Mucosa of rectum (tissue), 2 donors: ENCODE measurements at regions not wholly inside any gene's neighbourhood (a gene's known extent, or its start where the extent isn't known, plus 50 kb on each side); places are given as distances from the start of the nearest gene placed in this dataset.
"Not testable (repeated sequence)": the region's sequence is repeated elsewhere in the genome, so short reads cannot be mapped to it uniquely, and the experiment has no call there.

Experiments
- H3K27ac ChIP-seq, 2 donors: one replicate each; pipeline ENCODE4 v1.7.0; 2013; ENCODE audit warnings: inconsistent platforms in 2 of 2, low read depth in 2 of 2, low read length in 2 of 2
- H3K27me3 ChIP-seq, 2 donors: one replicate each; pipeline ENCODE4 v1.7.0; 2013; ENCODE audit warnings: low read length in 2 of 2; ENCODE audit not compliant: control insufficient read depth in 2 of 2, insufficient read depth in 2 of 2
- H3K36me3 ChIP-seq, 2 donors: one replicate each; pipeline ENCODE4 v1.7.0; 2013; ENCODE audit warnings: low read length in 2 of 2; ENCODE audit not compliant: control insufficient read depth in 2 of 2, insufficient read depth in 2 of 2
- H3K4me1 ChIP-seq, 2 donors: one replicate each; pipeline ENCODE4 v1.7.0; 2013; ENCODE audit warnings: low read length in 2 of 2, mild to moderate bottlenecking in 1 of 2; ENCODE audit not compliant: control insufficient read depth in 2 of 2, insufficient read depth in 2 of 2
- H3K4me3 ChIP-seq, 2 donors: one replicate each; pipeline ENCODE4 v1.7.0; 2013; ENCODE audit warnings: low read length in 2 of 2
- H3K9ac ChIP-seq, 2 donors: one replicate each; pipeline ENCODE4 v1.7.0; 2013; ENCODE audit warnings: low read length in 2 of 2, low read depth in 1 of 2, mild to moderate bottlenecking in 1 of 2
- H3K9me3 ChIP-seq, 2 donors: one replicate each; pipeline ENCODE4 v1.7.0; 2013; ENCODE audit warnings: low read length in 2 of 2; ENCODE audit not compliant: control insufficient read depth in 2 of 2
- donor health status: healthy.
- donor health status: Normal muscosa, but diverticular disease.

DNA sequence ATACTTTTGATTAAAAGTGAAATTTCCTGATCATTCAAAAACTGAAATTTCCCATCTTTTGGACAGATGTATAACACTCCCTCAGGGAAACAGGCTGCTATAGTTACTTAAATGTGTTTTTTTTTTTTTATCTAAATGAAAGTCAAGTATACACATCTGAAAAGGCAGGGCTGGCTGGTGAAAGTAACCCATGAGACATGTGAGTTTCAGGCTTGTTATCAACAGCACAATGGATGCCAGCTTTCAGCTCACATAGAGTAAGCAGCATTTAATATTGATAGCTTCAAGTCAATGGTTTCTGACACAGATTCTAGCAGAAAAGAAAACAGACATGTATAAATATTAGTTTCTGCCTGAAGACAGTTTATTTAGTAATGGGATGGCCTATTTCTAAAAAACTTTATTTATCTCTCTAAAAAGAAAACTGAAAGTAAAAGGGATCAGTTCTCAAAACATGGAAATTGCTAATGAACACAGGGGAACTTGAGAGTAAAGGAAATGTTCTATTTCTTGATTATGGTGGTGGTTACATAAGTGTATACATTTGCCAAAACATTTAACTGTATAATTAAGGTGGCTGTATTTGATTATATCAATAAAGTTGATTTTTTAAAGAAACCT lies 89.7 kb upstream of the CMC1 start:
- no peak overlapping the region for H3K9ac ChIP-seq

DNA sequence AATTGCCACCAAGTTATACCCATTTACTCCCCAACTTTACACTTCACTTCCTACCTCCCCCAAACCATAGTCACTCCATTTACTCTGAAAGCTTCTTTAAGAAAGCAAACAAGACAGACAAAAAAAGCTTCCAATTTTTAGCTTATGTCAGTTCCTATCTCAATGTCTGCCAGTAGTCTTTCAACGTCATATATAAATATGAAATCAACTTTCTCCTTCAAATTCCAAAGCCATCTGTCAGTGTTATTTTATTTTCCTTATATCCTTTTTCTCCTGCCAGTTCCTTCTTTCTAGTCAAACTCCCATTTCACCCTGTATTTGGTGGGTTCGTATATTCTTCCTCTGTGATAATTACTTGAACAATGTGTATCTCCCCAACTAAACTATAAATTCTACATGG lies 85.8 kb upstream of the CMC1 start:
- no peaks in the 10 kb centered on the region for H3K9me3 ChIP-seq
- no peak overlapping the region for H3K9ac ChIP-seq
- H3K36me3 ChIP-seq: no peaks in the 10 kb centered on the region
- H3K4me1 ChIP-seq: peaks cover 0 to 8% of the 10 kb centered on the region in 2 donors
- no peak overlapping the region for H3K4me3 ChIP-seq
- H3K27me3 ChIP-seq: no peaks in the 10 kb centered on the region
- no peak overlapping the region for H3K27ac ChIP-seq

More for the DNA sequence above, 89.7 kb upstream of the CMC1 start:
- Histone ChIP-seq H3K4me3 (no peak overlapping the region), H3K27me3 (no peaks in the 10 kb centered on the region), H3K27ac (no peak overlapping the region), H3K36me3 (no peaks in the 10 kb centered on the region), H3K4me1 (peaks cover 0 to 19% of the 10 kb centered on the region in 2 donors), H3K9me3 (no peaks in the 10 kb centered on the region)

DNA sequence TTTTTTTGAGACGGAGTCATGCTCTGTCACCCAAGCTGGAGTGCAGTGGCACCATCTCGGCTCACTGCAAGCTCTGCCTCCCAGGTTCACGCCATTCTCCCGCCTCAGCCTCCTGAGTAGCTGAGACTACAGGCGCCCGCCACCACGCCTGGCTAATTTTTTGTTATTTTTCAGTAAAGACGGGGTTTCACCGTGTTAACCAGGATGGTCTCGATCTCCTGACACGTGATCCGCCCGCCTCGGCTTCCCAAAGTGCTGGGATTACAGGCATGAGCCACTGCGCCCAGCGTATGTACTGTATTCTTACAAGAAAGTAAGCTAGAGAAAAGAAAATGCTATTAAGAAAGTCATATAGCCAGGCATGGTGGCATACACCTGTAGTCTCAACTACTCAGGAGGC lies 84.8 kb upstream of the CMC1 start:
- not testable (repeated sequence) for H3K9ac ChIP-seq, H3K9me3 ChIP-seq, H3K27me3 ChIP-seq, H3K36me3 ChIP-seq, H3K4me3 ChIP-seq, H3K4me1 ChIP-seq, H3K27ac ChIP-seq

DNA sequence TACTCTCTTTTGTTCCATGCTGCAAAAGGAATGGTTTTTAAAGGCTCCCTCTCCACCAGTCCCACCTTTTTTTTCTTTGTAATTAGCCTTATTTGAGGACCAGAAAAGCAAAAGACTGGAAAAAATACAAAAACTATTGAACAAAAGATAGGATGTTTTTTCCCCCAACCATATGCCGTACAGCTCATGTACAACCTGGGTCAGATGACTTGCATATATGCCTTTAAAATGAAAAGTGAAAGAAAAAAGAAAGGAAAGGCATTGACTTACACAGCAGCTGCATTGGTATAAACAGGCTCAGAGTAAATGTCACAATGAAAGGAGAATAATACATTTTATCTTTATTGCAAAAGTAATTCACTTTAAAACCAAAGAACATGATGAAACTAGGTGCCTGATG lies 69.5 kb upstream of the CMC1 start:
- H3K4me3 ChIP-seq: no peak overlapping the region
- H3K9ac ChIP-seq: no peak overlapping the region
- H3K27ac ChIP-seq: no peak overlapping the region
- no peaks in the 10 kb centered on the region for H3K9me3 ChIP-seq
- no peaks in the 10 kb centered on the region for H3K4me1 ChIP-seq
- H3K27me3 ChIP-seq: no peaks in the 10 kb centered on the region
- H3K36me3 ChIP-seq: no peaks in the 10 kb centered on the region

DNA sequence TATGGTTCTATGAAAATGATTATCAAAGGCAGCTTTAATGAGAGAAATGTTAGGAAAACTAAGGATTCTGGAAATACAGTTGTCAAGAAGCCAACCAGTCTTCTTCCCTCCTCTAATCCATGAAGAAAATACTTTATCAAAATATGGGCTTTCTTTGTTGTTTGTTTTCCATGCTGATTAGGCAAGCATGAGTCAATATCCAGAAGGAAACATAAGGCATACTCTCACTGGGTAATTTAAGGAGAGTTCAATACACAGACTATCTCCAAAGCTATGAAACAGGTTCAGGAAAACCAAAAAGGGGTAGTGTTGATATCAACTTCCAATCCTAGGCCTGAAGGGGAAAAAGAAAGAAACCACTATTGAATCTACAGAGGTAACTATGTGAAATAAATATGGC lies 68.7 kb upstream of the CMC1 start:
- Histone ChIP-seq H3K4me1 (no peaks in the 10 kb centered on the region), H3K27ac (no peak overlapping the region), H3K9me3 (no peaks in the 10 kb centered on the region), H3K27me3 (no peaks in the 10 kb centered on the region), H3K9ac (no peak overlapping the region), H3K36me3 (no peaks in the 10 kb centered on the region), H3K4me3 (no peak overlapping the region)

DNA sequence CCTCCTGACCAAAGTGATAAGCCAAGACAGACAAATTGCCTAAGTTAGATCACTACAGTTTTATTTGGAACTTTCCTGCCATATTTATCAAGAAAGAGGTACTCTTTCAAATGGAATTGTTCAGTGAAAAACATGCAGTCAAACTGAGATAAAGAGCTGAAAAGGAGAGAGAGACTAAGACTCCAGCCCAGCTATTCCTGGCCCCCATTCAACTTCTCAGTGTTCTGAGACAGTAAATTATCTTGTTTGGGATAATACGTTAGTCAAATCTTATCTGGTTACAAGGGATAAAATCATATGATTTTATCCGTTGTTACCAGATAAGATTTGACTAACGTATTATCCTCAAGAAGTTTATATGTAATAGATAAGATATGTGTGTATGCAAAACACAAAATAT lies 67.6 kb upstream of the CMC1 start:
- Histone ChIP-seq H3K4me1 (no peaks in the 10 kb centered on the region), H3K9me3 (no peaks in the 10 kb centered on the region), H3K27ac (no peak overlapping the region), H3K9ac (no peak overlapping the region), H3K36me3 (no peaks in the 10 kb centered on the region), H3K4me3 (no peak overlapping the region), H3K27me3 (no peaks in the 10 kb centered on the region)

DNA sequence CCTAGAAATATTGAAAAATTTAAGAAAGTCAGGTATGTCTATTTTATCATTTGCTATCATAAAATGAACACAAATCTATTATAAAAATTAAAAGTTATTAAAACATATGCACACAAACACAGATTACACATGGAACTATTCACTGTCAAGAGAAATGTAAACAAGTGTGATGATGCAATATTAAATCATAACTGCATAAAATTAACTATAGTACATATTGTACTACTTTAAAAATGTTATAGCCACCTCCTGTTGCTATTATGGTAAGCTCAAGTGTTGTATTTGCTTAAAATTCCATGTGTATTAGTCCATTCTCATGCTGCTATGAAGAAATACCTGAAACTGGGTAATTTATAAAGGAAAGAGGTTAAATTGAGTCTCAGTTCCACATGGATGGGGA lies 54.7 kb upstream of the CMC1 start:
- no peaks in the 10 kb centered on the region for H3K27me3 ChIP-seq
- H3K9me3 ChIP-seq: no peaks in the 10 kb centered on the region
- no peaks in the 10 kb centered on the region for H3K36me3 ChIP-seq
- no peak overlapping the region for H3K27ac ChIP-seq
- H3K9ac ChIP-seq: no peak overlapping the region
- H3K4me1 ChIP-seq: no peaks in the 10 kb centered on the region
- H3K4me3 ChIP-seq: no peak overlapping the region

DNA sequence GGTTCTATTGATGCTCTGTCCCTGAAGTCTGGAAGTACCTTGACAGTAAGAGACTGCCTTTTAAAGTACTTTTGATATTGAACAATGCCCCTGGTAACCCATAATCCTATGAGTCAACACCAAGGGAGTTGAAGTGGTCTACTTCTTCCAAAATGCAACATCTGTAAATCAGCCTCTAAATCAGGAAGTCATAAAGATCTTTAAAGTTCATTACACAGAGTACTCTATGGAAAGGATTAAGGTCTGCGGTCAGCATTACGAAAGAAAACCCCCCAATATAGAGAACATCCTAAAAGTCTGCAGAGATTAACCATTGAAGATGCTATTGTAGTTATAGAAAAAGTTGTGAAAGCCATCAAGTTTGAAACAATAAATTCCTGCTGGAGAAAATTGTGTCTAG lies 52.7 kb upstream of the CMC1 start:
- no peak overlapping the region for H3K9ac ChIP-seq
- no peaks in the 10 kb centered on the region for H3K27me3 ChIP-seq
- no peak overlapping the region for H3K27ac ChIP-seq
- H3K4me1 ChIP-seq: no peaks in the 10 kb centered on the region
- H3K4me3 ChIP-seq: no peak overlapping the region
- H3K36me3 ChIP-seq: no peaks in the 10 kb centered on the region
- H3K9me3 ChIP-seq: no peaks in the 10 kb centered on the region

DNA sequence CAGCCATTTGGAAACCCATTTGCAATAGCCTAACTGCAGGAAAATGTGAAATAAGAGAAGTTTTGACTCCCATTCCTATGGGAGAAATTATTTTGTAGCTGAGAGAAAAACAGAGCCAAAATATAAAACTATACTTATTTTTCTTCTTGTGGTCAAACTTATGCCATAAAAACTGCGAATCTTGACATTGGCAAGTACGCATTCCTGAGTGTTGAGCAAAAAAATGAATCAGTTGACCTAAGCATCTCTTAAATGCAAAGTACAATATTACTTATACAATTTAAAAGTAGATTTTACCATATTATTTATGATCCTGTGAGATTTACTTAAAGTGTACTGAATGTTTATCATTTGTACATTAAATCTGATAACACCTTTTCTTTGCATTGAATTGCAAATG lies 50.1 kb upstream of the CMC1 start:
- H3K4me3 ChIP-seq: no peak overlapping the region
- H3K9me3 ChIP-seq: no peaks in the 10 kb centered on the region
- no peaks in the 10 kb centered on the region for H3K4me1 ChIP-seq
- no peaks in the 10 kb centered on the region for H3K36me3 ChIP-seq
- H3K9ac ChIP-seq: no peak overlapping the region
- H3K27ac ChIP-seq: no peak overlapping the region
- no peaks in the 10 kb centered on the region for H3K27me3 ChIP-seq
